HG02763 (cell line): ENCODE measurements at regions not wholly inside any gene's neighbourhood (a gene's known extent, or its start where the extent isn't known, plus 50 kb on each side); places are given as distances from the start of the nearest gene placed in this dataset.
"Not testable (repeated sequence)": the region's sequence is repeated elsewhere in the genome, so short reads cannot be mapped to it uniquely, and the experiment has no call there.

Experiments
- ATAC-seq: cut with Tn5 transposase; IDR thresholded peaks from one replicate; pipeline ENCODE4 v1.9.1; 2021; ENCODE audit warnings: mild to moderate bottlenecking, moderate library complexity; ENCODE audit not compliant: unreplicated experiment

GRCh38 chr3:35849496-35849895 is 210.2 kb downstream of the ARPP21 start:
- no peak for ATAC-seq

- ATAC-seq: no peak
Measured at GRCh38 chr3:35849963-35850362, 210.6 kb downstream of the ARPP21 start.

GRCh38 chr3:35857004-35857403 is 217.7 kb downstream of the ARPP21 start:
- peak; percentile 78 for ATAC-seq

- ATAC-seq: no peak
Measured at GRCh38 chr3:35862057-35862456, 222.7 kb downstream of the ARPP21 start.

GRCh38 chr3:35864871-35865270 is 225.5 kb downstream of the ARPP21 start:
- no peak for ATAC-seq

GRCh38 chr3:35867791-35868190 is 228.5 kb downstream of the ARPP21 start:
- ATAC-seq: no peak

GRCh38 chr3:35871009-35871408 is 231.7 kb downstream of the ARPP21 start:
- ATAC-seq: no peak

- ATAC-seq: no peak
Measured at GRCh38 chr3:35883929-35884328, 244.6 kb downstream of the ARPP21 start.

- no peak for ATAC-seq
Measured at GRCh38 chr3:35894735-35895134, 255.4 kb downstream of the ARPP21 start.

- no peak for ATAC-seq
Measured at GRCh38 chr3:35899245-35899644, 259.9 kb downstream of the ARPP21 start.

GRCh38 chr3:35900079-35900478 is 260.8 kb downstream of the ARPP21 start:
- no peak for ATAC-seq

GRCh38 chr3:35908366-35909232 is 269.3 kb downstream of the ARPP21 start:
- ATAC-seq: peak; percentile 73

GRCh38 chr3:35919160-35919559 is 279.8 kb downstream of the ARPP21 start:
- no peak for ATAC-seq

- ATAC-seq: no peak
Measured at GRCh38 chr3:35921718-35922117, 282.4 kb downstream of the ARPP21 start.

GRCh38 chr3:35924070-35924469 is 284.7 kb downstream of the ARPP21 start:
- ATAC-seq: not testable (repeated sequence)

GRCh38 chr3:35927441-35927840 is 288.1 kb downstream of the ARPP21 start:
- no peak for ATAC-seq

- no peak for ATAC-seq
Measured at GRCh38 chr3:35929158-35929557, 289.8 kb downstream of the ARPP21 start.

- ATAC-seq: no peak
Measured at GRCh38 chr3:35931867-35932266, 292.5 kb downstream of the ARPP21 start.

- ATAC-seq: no peak
Measured at GRCh38 chr3:35932995-35933394, 293.7 kb downstream of the ARPP21 start.

- ATAC-seq: no peak
Measured at GRCh38 chr3:35936571-35936970, 297.2 kb downstream of the ARPP21 start.

GRCh38 chr3:35944926-35945710 is 305.8 kb downstream of the ARPP21 start:
- no peak for ATAC-seq
